GM12878 (cell line): ENCODE measurements at regions not wholly inside any gene's neighbourhood (a gene's known extent, or its start where the extent isn't known, plus 50 kb on each side); places are given as distances from the start of the nearest gene placed in this dataset.

Experiments used
- ATAC-seq: fragments of 200-7000 bp; cut with Tn5 transposase; 3 replicates; pipeline ENCODE4 v1.9.1; 2020; ENCODE audit warnings: mild to moderate bottlenecking, moderate library complexity
- BruUV-seq: library from RNA; stranded (reverse); fragments of 400-500 nt; replicated peaks from 2 replicates; lab custom pipeline; 2021; lab: Mats Ljungman, UMichigan
- CTCF ChIA-PET: fragments of 300-600 bp; sonication (Branson Sonifier 250); formaldehyde crosslinking; extraction: SDS; loops from one replicate; lab custom pipeline; 2021; ENCODE audit warnings: inconsistent platforms; lab: Yijun Ruan, JAX
- POLR2A ChIA-PET: fragments of 350-600 bp; formaldehyde crosslinking; extraction: SDS; loops from one replicate; lab custom pipeline; 2021; ENCODE audit warnings: inconsistent platforms; lab: Charles Lee
- RAD21 ChIA-PET: fragments of 300-600 bp; sonication (Branson Sonifier 250); formaldehyde crosslinking; loops from one replicate; lab custom pipeline; 2023; ENCODE audit warnings: antibody characterized with exemption; ENCODE audit not compliant: unreplicated experiment; lab: Charles Lee
- SMC1A ChIA-PET: fragments of 300-600 bp; sonication (Branson Sonifier 250); formaldehyde crosslinking; loops from one replicate; lab custom pipeline; 2023; ENCODE audit not compliant: unreplicated experiment, uncharacterized antibody; lab: Charles Lee
- DNase-seq: peaks from one replicate; pipeline ENCODE4 v3.0.0-alpha.2; 2011; ENCODE audit warnings: low read depth, low spot score
- FAIRE-seq: peaks from 3 replicates; lab custom pipeline; 2011; peaks lifted over from hg19 to GRCh38; lab: Jason Lieb, UNC
- H2AFZ ChIP-seq: 2 replicates; pipeline ENCODE4 v1.6.0; 2011; ENCODE audit warnings: low read depth, low read length, control low read depth; ENCODE audit not compliant: control insufficient read depth
- H3K27ac ChIP-seq: 2 replicates; pipeline ENCODE4 v1.5.1; 2011; ENCODE audit warnings: control low read depth; ENCODE audit not compliant: control insufficient read depth, insufficient read depth
- H3K27me3 ChIP-seq, 2 experiments: replicated peaks in 1 of 2; 2 replicates each; pipeline versions ENCODE4 v1.6.0 to v1.6.1; 2011; ENCODE audit warnings: low read length in 1 of 2; ENCODE audit not compliant: control insufficient read depth in 2 of 2, insufficient read depth in 2 of 2
- H3K36me3 ChIP-seq, 2 experiments: 2 replicates each; pipeline ENCODE4 v1.5.1; 2011; ENCODE audit warnings: low read length in 1 of 2; ENCODE audit not compliant: control insufficient read depth in 2 of 2, insufficient read depth in 2 of 2
- H3K4me1 ChIP-seq: 2 replicates; pipeline ENCODE4 v1.6.1; 2011; ENCODE audit warnings: mild to moderate bottlenecking, low read length, moderate library complexity, mixed read lengths; ENCODE audit not compliant: control insufficient read depth, insufficient read depth
- H3K4me2 ChIP-seq: 2 replicates; pipeline ENCODE4 v1.6.0; 2011; ENCODE audit warnings: control low read depth; ENCODE audit not compliant: control insufficient read depth, insufficient read depth
- H3K4me3 ChIP-seq: fragments of 200-600 bp; sonication (generic); 2 replicates; pipeline ENCODE4 v1.5.1; 2016
- H3K79me2 ChIP-seq: 2 replicates; pipeline ENCODE4 v1.6.0; 2011; ENCODE audit warnings: low read length; ENCODE audit not compliant: control insufficient read depth, insufficient read depth
- H3K9ac ChIP-seq: 2 replicates; pipeline ENCODE4 v1.8.0; 2011; ENCODE audit warnings: low read length, control low read depth, mixed read lengths; ENCODE audit not compliant: control insufficient read depth, insufficient read depth
- H3K9me3 ChIP-seq: replicated peaks from 3 replicates; pipeline ENCODE4 v1.5.1; 2011; ENCODE audit warnings: mild to moderate bottlenecking, low read length; ENCODE audit not compliant: control insufficient read depth, insufficient read depth
- H4K20me1 ChIP-seq: 2 replicates; pipeline ENCODE4 v1.6.0; 2011; ENCODE audit not compliant: control insufficient read depth, insufficient read depth
- CBFB ChIP-seq: IDR thresholded peaks from 2 replicates; pipeline ENCODE4 v1.6.1; 2016; ENCODE audit warnings: antibody characterized with exemption, low read depth
- CREM ChIP-seq: IDR thresholded peaks from 2 replicates; pipeline ENCODE4 v1.6.1; 2014; ENCODE audit warnings: antibody characterized with exemption, low read depth
- GABPA ChIP-seq: IDR thresholded peaks from 2 replicates; pipeline ENCODE4 v1.6.1; 2014; ENCODE audit warnings: antibody characterized with exemption, low read depth, mild to moderate bottlenecking, inconsistent platforms
- HDAC2 ChIP-seq: fragments of 200-600 bp; sonication (generic); IDR thresholded peaks from 2 replicates; pipeline ENCODE4 v1.6.1; 2017
- NFIC ChIP-seq: IDR thresholded peaks from 2 replicates; pipeline ENCODE4 v1.6.1; 2012; ENCODE audit warnings: low read depth, mild to moderate bottlenecking, inconsistent platforms, low read length, moderate library complexity
- NR2C1 ChIP-seq: fragments of 450-650 bp; IDR thresholded peaks from 2 replicates; pipeline ENCODE4 v1.6.1; 2017; ENCODE audit warnings: antibody characterized with exemption, mild to moderate bottlenecking, moderate library complexity
- PAX8 ChIP-seq: fragments of 450-650 bp; IDR thresholded peaks from 2 replicates; pipeline ENCODE4 v1.6.1; 2017; ENCODE audit warnings: mild to moderate bottlenecking, moderate library complexity
- POLR2AphosphoS5 ChIP-seq: IDR thresholded peaks from 2 replicates; pipeline ENCODE4 v1.6.1; 2011; ENCODE audit warnings: mild to moderate bottlenecking, low read length, inconsistent platforms
- RAD51 ChIP-seq: fragments of 450-650 bp; IDR thresholded peaks from 2 replicates; pipeline ENCODE4 v1.6.1; 2016; ENCODE audit warnings: moderate library complexity, mild to moderate bottlenecking, inconsistent platforms
- WGBS: methylation state at CpG from one replicate; pipeline ENCODE4 v1.1.6; 2016; ENCODE audit warnings: low lambda C conversion rate; ENCODE audit not compliant: insufficient replicate concordance, insufficient coverage; ENCODE audit errors: missing lambda C conversion rate; 5-methylcytosine and 5-hydroxymethylcytosine counted together
- in situ Hi-C: fragments of 300-500 bp; cut with MboI; formaldehyde crosslinking; loops from 9 replicates; pipeline ENCODE4 v1.14.3; 2018; ENCODE audit warnings: mixed read lengths
- intact Hi-C: fragments of 100-400 bp; cut with micrococcal nuclease; formaldehyde crosslinking; loops from one replicate; pipeline ENCODE4 v1.14.2; 2022; ENCODE audit not compliant: unreplicated experiment
- TF ChIP-seq, protein P1 (sequence below): fragments of 450-650 bp; formaldehyde crosslinking; IDR thresholded peaks from 2 replicates; pipeline ENCODE4 v1.4.0; 2020; ENCODE audit warnings: mild to moderate bottlenecking, moderate library complexity
- TF ChIP-seq, protein P2 (sequence below): IDR thresholded peaks from 2 replicates; pipeline ENCODE4 v1.6.1; 2011; ENCODE audit warnings: low read depth, low read length, improper control_type of control experiment, borderline replicate concordance
- TF ChIP-seq, protein P3 (sequence below): fragments of 450-650 bp; IDR thresholded peaks from 2 replicates; pipeline ENCODE4 v1.6.1; 2018; ENCODE audit warnings: borderline replicate concordance, mild to moderate bottlenecking; ENCODE audit not compliant: partially characterized antibody

DNA sequence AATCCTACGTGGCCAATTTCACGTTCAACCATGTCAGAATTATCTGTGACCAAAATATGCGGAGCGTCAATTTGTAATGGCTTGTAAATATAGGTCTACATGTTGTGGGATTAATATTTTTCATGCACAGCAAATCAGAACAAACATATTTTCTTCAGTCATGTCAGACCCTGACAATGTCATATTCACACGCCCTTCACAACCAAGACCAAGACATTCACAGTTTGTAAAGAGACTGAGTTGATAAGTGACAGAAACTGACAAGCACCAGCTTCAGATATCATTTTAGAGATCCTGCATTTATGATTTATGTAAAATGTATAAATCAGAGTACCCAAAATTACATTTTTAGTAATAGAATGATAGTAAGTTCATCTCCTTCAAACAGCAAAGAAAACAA lies 57.3 kb upstream of the NOVA1 start:
- intact Hi-C loops, result no loop called here
- no peaks in the 10 kb centered on the region for H3K9me3 ChIP-seq
- FAIRE-seq, result no peak
- SMC1A ChIA-PET, result no interaction called here
- H3K27me3 ChIP-seq, result no peaks in the 10 kb centered on the region
- H2AFZ ChIP-seq, result no peak overlapping the region
- RAD21 ChIA-PET, result no interaction called here
- no peak overlapping the region for H3K27ac ChIP-seq
- TF ChIP-seq NR2C1, result no peak
- TF ChIP-seq, all 136 proteins: peak for 0
- 39% methylated on average over 5 of the region's 5 CpGs for WGBS
- Histone ChIP-seq H4K20me1 (no peaks in the 10 kb centered on the region), H3K4me3 (no peak overlapping the region), H3K36me3 (no peaks in the 10 kb centered on the region), H3K4me1 (no peaks in the 10 kb centered on the region), H3K9ac (no peak overlapping the region), H3K4me2 (no peak overlapping the region), H3K79me2 (no peaks in the 10 kb centered on the region)
- ChIA-PET CTCF (no interaction called here), POLR2A (no interaction called here)
- no TSS peak for BruUV-seq
- DNase-seq (no peak), ATAC-seq (no peak)
- in situ Hi-C loops, result no loop called here

DNA sequence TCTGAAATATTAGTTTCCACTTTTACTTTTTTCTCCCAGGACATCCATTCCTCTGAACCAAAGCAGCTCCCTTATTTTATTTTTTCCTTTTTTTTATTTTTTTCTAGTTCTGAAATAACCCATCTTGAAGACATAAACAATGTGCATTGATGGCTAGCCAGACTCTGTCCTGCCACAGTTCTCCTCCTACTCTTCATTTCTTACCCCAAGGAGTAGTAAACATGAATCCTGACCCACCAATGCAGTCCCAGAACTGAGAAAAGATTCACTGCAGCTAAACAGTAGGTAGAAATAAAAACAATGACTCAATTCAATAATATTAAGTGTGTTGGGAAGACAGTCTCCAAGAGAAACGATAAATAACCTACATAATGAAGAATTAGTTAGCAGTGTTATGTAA lies 65.7 kb upstream of the NOVA1 start:
- BruUV-seq, result no TSS peak
- H3K9ac ChIP-seq, result no peak overlapping the region
- H3K27ac ChIP-seq, result no peak overlapping the region
- H3K36me3 ChIP-seq, result no peaks in the 10 kb centered on the region
- DNase-seq (no peak), ATAC-seq (no peak), FAIRE-seq (no peak)
- CTCF ChIA-PET, result no interaction called here
- in situ Hi-C loops, result no loop called here
- RAD21 ChIA-PET, result no interaction called here
- POLR2A ChIA-PET, result no interaction called here
- no peaks in the 10 kb centered on the region for H4K20me1 ChIP-seq
- SMC1A ChIA-PET, result no interaction called here
- H3K4me3 ChIP-seq, result no peak overlapping the region
- no peak overlapping the region for H3K4me2 ChIP-seq
- intact Hi-C loops, result loop anchor here (5.0 kb wide), 1 partner anchor 971 kb away; no protein-coding TSS in a partner anchor
- 5% methylated on average over 1 of the region's 1 CpG for WGBS
- no peaks in the 10 kb centered on the region for H3K4me1 ChIP-seq
- H3K9me3 ChIP-seq, result no peaks in the 10 kb centered on the region; the same call in 2 of the 3 replicates
- H3K79me2 ChIP-seq, result no peaks in the 10 kb centered on the region
- no peak overlapping the region for H2AFZ ChIP-seq
- H3K27me3 ChIP-seq, result no peaks in the 10 kb centered on the region
- TF ChIP-seq POLR2AphosphoS5, result no peak
- no peak for TF ChIP-seq PAX8
- TF ChIP-seq NFIC, result no peak
- no peak for TF ChIP-seq CBFB
- no peak for TF ChIP-seq GABPA
- TF ChIP-seq, protein P1, sequence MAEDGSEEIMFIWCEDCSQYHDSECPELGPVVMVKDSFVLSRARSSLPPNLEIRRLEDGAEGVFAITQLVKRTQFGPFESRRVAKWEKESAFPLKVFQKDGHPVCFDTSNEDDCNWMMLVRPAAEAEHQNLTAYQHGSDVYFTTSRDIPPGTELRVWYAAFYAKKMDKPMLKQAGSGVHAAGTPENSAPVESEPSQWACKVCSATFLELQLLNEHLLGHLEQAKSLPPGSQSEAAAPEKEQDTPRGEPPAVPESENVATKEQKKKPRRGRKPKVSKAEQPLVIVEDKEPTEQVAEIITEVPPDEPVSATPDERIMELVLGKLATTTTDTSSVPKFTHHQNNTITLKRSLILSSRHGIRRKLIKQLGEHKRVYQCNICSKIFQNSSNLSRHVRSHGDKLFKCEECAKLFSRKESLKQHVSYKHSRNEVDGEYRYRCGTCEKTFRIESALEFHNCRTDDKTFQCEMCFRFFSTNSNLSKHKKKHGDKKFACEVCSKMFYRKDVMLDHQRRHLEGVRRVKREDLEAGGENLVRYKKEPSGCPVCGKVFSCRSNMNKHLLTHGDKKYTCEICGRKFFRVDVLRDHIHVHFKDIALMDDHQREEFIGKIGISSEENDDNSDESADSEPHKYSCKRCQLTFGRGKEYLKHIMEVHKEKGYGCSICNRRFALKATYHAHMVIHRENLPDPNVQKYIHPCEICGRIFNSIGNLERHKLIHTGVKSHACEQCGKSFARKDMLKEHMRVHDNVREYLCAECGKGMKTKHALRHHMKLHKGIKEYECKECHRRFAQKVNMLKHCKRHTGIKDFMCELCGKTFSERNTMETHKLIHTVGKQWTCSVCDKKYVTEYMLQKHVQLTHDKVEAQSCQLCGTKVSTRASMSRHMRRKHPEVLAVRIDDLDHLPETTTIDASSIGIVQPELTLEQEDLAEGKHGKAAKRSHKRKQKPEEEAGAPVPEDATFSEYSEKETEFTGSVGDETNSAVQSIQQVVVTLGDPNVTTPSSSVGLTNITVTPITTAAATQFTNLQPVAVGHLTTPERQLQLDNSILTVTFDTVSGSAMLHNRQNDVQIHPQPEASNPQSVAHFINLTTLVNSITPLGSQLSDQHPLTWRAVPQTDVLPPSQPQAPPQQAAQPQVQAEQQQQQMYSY (CRISPR knock-in tag), result no peak
- TF ChIP-seq CREM, result no peak
- TF ChIP-seq RAD51, result no peak
- no peak for TF ChIP-seq HDAC2
- TF ChIP-seq, protein P2, sequence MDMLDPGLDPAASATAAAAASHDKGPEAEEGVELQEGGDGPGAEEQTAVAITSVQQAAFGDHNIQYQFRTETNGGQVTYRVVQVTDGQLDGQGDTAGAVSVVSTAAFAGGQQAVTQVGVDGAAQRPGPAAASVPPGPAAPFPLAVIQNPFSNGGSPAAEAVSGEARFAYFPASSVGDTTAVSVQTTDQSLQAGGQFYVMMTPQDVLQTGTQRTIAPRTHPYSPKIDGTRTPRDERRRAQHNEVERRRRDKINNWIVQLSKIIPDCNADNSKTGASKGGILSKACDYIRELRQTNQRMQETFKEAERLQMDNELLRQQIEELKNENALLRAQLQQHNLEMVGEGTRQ, result no peak
- TF ChIP-seq, protein P3, sequence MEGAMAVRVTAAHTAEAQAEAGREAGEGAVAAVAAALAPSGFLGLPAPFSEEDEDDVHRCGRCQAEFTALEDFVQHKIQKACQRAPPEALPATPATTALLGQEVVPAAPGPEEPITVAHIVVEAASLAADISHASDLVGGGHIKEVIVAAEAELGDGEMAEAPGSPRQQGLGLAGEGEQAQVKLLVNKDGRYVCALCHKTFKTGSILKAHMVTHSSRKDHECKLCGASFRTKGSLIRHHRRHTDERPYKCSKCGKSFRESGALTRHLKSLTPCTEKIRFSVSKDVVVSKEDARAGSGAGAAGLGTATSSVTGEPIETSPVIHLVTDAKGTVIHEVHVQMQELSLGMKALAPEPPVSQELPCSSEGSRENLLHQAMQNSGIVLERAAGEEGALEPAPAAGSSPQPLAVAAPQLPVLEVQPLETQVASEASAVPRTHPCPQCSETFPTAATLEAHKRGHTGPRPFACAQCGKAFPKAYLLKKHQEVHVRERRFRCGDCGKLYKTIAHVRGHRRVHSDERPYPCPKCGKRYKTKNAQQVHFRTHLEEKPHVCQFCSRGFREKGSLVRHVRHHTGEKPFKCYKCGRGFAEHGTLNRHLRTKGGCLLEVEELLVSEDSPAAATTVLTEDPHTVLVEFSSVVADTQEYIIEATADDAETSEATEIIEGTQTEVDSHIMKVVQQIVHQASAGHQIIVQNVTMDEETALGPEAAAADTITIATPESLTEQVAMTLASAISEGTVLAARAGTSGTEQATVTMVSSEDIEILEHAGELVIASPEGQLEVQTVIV, result no peak
